ENCODE measurements at regions not wholly inside any gene's neighbourhood (a gene's known extent, or its start where the extent isn't known, plus 50 kb on each side); places are given as distances from the start of the nearest gene placed in this dataset.
"Not testable (repeated sequence)": the region's sequence is repeated elsewhere in the genome, so short reads cannot be mapped to it uniquely, and the experiment has no call there.

DNA sequence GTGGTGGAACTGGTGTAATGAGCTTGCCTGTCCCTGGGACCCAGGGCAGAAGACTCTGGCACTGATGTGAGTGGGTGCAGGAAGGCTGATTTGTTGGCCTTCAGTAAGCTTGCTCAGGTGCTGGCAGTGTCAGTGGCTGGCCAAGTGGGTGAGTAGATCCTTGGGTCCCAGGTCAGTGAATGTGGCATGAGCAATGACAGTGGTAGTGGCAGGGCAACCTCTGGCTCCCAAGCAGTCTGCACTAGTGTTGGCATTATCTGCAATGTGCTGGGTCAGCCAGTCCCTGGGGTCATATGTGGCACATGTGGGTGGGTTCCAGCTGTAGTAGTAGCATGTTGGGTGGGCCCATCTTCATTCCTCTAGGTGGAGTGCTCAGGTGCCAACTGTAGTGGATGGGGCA lies 640.9 kb upstream of the GRM3 start:
- no peak for DNase-seq

DNA sequence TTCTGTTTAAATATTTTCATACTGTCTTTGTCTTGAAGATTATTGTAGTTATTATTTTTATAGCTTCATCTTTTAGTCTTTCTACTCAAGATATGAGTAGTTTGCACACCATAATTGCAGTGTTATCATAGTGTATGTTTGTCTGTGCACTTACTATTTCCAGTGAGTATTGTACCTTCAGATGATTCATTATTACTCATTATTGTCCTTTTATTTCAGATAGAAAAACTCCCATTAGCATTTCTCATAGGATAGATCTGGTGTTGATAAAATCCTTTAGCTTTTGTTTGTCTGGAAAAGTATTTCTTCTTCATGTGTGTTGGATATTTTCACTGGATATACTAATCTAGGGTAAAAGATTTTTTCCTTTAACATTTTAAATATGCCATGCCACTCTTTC lies 646.2 kb upstream of the GRM3 start:
- no peak for DNase-seq

DNA sequence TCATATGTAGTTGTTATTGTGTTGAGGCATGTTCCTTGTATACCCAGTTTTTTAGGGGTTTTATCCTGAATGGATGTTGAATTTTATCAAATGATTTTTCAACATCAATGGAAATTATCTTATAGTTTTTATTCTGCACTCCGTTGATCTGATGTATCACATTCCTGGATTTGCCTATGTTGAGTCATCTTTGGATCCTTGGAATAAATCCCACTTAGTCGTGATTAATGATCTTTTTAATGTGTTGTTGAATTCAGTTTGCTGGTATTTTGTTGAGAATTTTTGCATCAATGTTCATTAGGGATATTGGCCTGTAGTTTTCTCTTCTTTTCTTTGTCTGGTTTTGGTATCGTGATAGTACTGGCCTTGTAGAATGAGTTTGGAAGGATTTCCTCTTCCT lies 648.6 kb upstream of the GRM3 start:
- no peak for DNase-seq

DNA sequence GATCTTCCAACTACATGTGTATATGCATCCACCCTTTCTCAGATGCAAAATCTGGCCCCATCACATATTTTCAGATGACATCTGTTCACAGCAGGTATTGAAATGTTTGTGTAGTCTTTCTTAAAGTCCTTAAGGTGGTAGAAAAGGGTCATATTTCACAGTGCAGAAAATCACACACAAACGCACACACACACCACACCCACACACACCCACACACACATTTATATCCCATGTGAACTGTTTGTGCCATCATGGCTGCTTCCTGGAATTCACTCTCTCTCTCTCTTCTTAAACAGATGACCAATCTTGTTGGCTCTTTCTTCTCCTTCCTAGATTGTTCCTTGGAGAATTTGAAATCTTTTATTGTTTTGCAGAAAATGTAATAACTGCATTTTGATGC lies 663.0 kb upstream of the GRM3 start:
- DNase-seq, result no peak

DNA sequence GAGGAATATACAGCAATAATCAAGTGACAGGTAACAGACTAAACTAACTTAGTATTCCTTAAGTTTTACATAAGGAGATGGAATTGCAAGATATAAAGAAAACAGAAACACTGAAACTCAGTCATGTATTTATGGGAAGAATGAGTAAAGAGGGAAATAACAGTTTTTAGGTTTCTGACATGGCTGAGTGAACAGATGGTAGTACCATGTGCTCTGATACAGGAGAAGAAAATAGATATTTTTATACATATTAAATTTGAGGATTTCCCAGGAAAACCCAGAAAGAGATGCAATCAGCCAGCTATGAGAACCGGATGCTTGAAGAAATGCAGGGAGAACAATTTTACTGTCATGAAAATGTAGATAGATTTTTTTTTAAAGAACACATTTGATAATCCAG lies 669.5 kb upstream of the GRM3 start:
- DNase-seq, result no peak

DNA sequence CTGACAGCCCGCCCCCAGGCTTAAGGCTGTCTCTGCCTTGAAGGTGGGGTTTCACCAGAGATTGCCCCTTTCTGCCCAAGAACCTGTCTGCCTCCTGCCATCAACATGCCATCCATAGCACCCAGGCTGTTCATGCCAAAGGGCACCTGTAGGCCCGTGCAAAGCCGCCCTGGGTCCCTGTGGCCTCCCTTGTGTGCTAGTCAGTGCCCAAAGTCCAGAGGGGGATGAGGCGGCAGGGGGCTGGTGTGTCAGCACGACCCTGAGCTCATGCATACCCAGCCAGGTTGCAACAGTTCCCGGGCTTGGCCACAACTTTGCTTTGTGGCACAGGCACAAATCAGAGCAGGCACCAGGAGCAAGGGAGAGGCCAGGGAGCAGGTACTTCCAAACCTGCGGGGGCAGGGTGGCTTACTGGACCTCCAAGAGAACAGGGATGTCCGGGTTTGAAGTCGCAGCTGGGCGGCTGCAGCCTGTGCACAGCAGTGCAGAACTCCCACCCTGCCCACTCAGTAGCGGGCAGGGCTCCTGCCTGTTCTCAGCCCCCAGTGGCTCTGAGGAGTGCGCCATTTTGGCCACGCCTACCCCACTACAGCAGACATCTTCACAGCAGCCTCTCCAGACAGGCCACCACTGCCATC lies 671.1 kb upstream of the GRM3 start:
- no peak for DNase-seq

DNA sequence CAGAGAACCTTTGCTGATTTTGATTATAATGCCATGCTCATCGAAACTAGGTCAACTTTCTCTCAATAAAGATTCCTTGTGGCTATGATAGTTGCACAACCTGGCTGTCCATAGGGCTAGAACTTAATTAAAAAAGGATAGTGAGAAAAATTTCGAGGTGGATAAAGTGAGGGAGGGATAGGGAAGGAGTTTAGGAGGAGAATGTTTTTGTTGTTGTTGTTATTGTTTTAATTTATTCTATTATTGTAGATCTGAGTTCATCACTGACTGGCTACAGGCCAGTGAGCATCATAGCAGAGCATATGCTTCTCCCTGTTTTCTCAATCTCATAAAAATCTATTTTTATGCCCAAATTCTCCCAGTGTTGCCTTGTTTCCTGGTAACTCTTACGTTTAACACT lies 688.7 kb upstream of the GRM3 start:
- no peak for DNase-seq

DNA sequence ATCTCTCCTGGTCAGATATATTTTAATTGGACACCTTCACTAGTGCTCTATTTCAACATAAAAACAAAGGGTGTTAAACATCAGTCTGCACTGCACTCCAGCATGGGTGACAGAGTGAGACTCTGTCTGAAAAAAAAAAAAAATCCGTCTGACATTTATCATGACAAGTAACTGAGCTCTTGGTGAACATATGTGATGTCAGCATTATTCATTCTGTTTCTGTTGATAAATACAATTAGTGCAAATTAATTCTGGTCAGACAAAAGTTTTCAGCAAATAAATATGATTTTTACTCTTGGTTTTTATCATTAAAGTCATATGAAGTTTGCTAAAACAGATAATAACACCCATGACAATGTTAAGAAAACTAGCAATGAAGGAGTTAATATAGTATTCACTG lies 692.8 kb upstream of the GRM3 start:
- DNase-seq, result no peak

DNA sequence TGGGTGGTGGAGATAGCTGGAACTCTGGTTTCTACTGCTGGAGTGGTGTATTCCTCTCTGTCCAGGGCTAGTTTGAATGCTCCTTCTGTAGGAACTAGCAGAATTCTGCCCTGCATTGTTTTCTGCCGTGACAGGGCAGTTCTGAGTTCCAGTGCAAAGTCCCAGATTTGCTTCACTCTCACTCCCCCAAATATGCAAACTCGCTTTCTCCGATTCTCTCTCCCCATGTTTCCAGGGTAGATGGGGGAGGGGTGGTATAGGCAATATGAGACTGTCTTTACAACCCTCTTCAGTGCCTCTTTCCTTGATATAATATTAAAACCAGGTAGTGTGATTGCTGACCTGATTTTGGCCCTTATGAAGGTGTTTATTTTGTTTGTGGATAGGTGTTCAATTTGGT lies 693.3 kb upstream of the GRM3 start:
- DNase-seq, result no peak

DNA sequence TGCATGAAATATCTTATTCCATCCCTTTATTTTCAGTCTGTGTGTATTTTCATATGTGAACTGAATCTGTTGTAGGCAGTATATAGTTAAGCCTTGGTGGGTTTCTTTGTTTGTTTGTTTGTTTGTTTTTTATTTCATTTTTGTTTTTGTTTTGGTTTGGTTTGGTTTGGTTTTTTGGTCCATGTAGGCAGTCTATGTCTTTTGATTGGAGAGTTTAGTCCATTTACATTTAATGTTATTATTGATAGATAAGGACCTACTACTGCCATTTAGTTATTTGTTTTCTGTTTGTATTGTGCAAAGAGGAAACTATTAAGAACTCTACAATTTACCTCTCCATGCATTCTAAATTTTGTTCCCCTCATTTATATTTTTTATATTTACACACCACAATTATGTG lies 695.9 kb upstream of the GRM3 start:
- no peak for DNase-seq

DNA sequence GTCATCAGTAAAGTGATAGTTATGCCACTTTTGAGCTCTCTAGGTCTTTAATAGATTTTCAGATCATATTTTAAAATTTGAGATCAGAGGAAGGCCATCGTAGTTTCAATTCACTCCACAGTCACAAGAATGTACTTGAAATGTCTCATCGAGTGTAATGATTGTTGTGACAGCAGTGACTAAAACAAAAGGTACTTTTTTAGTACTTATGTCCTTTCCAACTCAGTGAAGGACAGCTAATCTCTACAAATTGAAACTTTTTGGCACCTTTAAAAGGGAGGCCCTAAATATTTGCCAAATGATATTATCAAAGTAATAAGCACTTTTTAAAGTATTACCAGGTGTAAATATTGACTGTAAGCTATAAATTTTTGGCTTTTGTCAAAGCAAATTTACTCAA lies 702.9 kb upstream of the GRM3 start:
- no peak for DNase-seq

DNA sequence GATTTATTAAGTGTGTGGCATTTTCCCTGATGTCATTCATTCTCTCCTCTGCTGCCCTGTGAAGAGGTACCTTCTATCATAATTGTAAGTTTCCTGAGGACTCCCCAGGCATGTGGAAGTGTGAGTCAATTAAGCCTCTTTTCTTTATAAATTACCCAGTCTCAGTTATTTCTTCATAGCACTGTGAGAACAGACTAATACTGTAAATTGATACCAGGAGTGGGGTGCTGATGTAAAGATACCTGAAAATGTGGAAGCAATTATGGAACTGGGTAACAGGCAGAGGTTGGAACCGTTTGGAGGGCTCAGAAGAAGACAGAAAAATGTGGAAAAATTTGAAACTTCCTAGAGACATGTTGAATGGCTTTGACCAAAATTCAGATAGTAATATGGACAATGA lies 711.8 kb upstream of the GRM3 start:
- DNase-seq, result no peak

DNA sequence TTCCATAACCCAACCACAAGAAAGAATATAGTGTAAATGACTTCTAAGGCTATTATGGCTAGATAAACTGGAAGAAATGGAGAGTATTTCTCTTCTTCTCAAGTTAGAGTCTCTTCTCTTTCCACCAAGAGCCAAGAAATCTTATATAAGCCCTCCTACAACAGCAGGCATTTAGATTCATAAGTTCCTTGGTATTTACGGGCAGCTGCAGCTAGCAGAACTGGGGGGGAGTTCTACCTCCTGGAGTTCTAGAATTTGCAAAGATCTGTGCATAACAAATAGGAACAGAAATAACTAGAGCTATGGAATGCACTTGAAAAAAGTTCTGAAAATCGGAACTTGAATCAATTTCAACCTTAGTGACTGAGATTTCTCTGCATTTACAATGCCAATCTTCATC lies 715.2 kb upstream of the GRM3 start:
- DNase-seq, result no peak

DNA sequence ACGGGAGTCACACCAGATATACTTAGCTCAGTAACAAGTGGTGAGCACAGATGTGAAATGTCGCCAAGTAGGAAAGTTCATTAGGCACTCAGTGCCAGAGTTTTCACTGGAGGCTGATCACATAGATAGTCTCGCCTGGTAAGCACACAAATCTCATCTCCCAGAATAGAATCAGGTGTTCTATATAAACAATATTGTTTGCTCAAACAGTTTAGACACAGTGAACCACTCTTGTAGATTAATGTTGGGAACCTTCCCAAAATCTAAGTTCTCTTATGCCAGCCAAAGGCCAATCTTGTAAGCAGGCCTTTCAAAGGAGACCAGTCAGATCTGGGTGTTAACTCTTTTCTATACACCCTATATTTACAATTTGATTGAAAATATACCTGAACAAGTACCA lies 716.5 kb upstream of the GRM3 start:
- no peak for DNase-seq

DNA sequence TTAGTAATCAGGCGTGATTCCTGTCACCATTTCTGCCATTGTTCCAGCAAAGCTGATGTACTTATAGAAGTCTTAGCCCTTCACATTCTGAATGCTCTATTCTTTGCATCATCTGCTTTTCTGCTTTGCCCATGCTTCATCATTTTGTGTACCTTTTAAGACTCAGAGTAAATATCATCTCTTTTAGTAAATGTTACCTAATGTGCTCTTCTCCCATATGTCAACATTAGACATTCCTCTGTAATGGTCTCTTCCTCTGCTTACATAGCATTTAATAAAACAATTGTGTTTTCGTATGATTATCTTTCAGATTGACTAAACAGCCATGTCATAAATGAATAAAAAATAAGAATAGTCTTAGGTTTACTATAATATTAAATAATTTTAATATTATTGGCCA lies 719.6 kb upstream of the GRM3 start:
- DNase-seq, result no peak

DNA sequence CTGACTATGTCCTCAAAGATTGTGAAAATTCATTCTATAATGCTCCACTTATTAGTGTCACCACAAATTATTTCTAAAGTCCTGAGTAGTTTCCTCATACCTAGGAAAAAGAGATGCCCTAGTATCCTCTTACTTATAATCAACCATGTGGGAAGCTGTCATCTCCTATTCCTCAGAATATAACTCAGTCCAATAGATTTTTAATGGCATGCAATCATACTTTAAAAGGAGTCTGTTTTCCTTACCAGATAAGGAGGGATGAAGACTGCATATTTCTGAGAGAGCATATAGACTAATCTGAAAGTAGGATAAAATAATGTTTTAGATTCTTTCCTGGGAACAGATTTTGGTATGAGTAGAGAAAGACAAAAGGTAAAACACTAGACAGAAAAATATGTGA lies 727.7 kb upstream of the GRM3 start:
- DNase-seq, result no peak

DNA sequence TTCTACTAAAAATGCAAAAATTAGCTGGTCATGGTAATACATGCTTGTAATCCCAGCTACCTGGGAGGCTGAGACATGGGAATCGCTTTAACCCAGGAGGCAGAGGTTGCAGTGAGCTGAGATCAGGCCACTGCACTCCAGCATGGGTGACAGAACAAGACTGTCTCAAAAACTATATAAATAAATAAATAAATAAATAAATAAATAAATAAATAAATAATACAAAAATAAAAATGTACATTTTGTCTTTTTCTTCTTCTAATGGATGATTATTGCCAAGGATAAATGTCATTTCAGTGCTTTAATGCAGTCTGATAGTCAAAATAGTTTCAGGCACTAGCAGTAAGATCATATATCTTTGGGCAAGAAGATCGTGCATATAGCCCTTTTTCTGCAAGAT lies 727.6 kb upstream of the SEMA3D start:
- DNase-seq, result no peak

DNA sequence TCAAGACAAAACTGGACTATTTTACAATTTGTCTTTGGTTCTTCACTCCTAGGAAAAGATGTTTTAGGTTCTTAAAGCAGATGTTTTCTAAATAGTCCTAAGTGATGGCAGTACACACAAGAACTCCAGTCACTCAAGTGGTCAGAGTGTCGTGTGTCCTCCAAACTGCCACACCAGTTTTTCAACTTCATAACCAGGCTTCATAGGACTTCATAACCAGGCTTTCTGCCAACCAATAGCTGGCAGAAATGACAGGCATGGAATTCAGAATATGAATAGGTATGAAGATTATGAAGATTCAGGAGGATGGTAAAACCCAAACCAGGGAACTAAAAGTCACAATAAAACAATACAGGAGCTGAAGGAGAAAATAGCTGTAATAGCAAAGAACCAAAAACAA lies 721.2 kb upstream of the SEMA3D start:
- DNase-seq, result no peak

DNA sequence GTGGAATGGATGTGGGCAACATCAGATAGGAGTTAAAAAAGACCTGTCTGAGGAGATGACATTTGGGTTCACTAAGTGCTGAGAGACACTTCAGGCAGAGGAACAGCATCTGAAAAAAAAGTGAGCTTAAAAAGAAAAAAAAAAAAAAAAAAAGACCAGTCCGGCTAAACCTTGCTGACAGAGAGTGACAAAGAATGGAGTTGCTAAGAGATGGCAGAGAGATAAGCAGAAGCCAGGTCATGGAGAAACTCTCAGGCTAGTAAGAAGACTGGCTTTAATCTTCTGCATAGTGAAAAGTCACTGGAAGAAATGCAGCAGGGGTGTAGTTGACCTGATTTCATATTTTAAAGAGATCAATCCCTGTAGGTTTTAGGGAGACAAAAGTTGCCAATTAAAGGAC lies 711.1 kb upstream of the SEMA3D start:
- no peak for DNase-seq

DNA sequence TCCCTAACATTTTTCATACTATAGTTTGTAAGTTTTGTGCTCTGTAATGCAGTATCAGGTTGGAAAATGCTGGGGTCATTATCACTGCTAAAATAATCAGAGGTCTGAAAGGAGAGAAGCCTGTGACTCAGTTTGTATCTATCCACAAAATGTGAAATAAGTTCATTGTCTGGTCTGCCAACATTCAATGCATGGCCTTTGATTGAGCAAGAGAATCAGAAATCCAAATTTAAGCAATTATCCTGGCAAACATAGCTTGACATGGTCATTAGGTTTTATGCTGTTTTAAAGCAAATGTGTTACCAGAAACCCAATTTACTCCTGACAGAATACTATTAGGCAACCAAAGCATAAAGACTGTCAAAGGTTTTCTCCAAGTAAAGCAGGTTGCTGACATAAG lies 709.7 kb upstream of the SEMA3D start:
- no peak for DNase-seq

DNA sequence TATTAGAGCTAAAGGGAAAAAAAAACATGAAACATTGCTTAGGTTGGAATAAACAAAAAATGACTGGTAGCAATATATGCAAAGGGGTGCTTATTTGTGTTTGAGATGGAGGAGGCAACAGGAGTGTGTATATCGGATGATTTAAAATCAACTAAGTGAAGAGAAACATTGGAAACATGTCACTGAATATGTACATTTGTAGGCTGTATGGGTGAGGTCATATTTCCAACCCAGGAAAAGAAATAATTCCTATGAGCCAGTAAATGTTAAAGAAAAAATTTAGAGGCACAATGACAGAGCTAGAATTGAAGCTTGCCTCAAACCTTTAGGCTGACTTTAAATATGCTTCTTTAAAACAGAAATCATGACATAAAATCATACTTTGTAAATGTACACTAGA lies 709.0 kb upstream of the SEMA3D start:
- no peak for DNase-seq

DNA sequence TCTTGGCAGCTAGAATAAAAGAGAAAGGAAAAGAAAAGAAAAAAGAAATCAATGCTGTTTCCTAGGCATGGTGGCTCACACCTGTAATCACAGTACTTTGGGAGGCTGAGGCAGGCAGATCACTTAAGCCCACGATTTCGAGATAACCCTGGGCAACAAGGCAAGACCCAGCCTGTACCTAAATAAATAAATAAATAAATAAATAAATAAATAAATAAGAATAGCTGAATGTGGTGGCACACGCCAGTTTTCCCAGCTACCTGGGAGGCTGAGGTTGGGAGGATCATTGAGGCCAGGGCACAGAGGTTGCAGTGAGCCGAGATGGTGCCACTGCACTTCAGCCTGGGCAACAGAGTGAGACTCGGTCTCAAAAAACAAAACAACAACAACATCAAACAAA lies 705.0 kb upstream of the SEMA3D start:
- DNase-seq, result not testable (repeated sequence)

DNA sequence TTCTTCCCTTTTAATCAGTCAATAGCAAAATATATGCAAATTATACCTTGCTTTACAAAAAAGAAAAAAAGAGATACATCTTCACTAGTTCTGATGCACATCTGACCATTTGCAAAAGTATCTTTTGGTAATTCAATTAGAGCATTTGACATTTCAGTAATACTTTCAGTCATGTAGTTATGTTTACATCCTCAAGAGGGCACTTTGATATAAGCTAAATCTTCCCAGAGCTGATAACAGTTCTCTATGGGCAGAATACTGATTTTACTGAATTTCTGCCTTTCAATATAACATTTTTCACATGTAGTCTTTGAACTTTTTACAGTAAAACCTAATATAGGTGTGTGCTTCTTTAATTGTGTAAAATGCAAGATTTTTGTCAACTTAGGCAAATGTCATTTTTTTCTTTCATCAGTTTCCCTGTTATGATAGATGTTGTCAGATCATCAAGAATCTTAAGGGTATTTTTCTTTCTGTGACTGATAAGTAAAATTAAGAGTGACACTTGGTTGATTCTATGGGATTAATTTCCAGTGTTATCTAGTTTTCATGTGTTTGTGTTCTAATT lies 703.5 kb upstream of the SEMA3D start:
- DNase-seq, result no peak

DNA sequence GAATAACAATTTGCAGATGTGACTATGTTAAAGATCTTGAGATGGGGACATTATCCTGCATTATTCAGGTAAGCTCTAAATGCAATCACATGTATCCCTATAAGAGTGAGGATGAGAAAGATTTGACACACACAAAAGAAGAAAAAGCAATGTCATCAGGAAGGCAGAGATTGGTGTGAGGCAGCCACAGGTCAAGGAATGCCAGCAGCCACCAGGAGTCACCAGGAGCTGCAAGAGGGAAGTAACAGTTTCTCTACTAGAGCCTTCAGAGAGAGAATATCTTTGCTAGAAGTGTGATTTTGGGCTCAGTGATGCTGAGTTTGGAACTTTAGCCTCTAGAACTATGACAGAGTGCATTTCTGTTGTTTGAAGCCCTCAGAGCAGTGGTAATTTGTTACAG lies 700.3 kb upstream of the SEMA3D start:
- DNase-seq, result no peak

DNA sequence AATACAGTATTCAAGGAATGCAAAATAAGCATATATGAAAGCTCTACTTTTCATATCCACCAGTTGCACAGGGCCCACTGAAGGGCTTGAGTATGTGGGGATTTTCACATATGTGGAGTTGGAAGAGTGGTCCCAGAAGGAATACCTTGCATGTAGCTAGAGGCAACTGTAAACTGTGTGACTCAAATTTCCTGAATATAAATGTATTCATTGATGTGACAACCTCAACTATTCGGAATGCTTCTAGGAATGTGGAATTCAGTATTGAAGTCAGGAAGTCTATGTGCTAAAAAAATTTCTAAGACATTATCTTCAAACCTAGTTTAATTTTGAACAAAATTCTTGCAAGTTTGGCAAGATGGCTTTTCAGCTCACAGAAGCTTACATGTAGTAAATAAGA lies 695.5 kb upstream of the SEMA3D start:
- DNase-seq, result no peak

DNA sequence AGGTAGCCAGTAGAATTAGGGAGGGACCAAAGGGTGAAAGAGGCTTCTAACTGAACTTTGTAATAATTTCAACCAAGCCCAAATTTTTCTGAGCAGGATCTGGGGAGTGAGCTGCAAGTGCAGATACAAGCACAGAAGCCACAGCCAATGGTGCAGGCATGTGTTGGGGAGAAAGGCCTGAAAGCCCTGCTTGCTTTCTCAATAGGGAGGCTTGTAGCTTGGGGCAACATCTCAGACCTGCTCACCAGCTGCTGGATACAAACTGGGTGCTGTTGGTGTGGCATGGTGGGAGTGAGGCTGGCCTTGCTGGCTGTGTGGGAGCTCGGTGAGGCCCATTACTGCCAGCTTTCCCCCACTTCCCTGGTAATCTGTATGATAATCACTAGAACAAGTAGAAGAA lies 688.5 kb upstream of the SEMA3D start:
- no peak for DNase-seq
